ENCODE measurements at regions not wholly inside any gene's neighbourhood (a gene's known extent, or its start where the extent isn't known, plus 50 kb on each side); places are given as distances from the start of the nearest gene placed in this dataset.
A peak's percentile ranks its signal among the peaks of the same experiment; 100 is the strongest.

DNA sequence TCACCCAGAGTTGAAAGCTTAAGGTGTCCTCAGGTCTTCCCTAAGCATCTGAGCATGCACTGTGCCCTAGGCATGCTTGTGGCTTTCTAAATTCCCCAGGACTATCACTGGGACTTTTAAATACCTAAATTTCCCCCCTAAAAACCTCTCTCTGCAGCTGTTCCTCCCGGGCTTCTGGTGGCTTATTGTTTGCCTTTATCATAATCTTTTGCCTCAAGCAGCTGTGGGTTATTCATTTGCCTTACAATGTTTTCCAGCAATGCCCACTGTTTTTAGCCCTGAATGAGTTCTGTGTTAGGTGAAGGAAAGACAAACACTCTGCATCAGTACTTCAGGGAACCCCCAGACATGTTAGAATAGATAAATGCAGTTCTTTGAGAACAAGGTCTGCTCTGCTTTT is 455.0 kb downstream of the ZIC3 start:
- no peaks in the 10 kb centered on the region for H3K36me3 ChIP-seq (ENCODE audit: control insufficient read depth in 2 of 2, insufficient read depth in 1 of 2, low read length in 2 of 2)
- ChIA-PET CTCF (no interaction called here), POLR2A (no interaction called here)
- no peaks in the 10 kb centered on the region for H3K9me3 ChIP-seq (ENCODE audit: control insufficient read depth, insufficient read depth, low read depth, low read length)
- no peak overlapping the region for H3K4me3 ChIP-seq (ENCODE audit: low read depth, low read length)
- TF ChIP-seq ZNF560 (tag by site-specific recombination; IDR thresholded peaks at IDR 0.05; ENCODE audit: borderline replicate concordance) (no peak), GLI2 (tag by site-specific recombination; IDR thresholded peaks at IDR 0.05; ENCODE audit: borderline replicate concordance, low read depth) (no peak), KLF16 (tag by site-specific recombination; IDR thresholded peaks at IDR 0.05) (no peak), INSM2 (tag by site-specific recombination; IDR thresholded peaks at IDR 0.05) (no peak), TRIM28 (IDR thresholded peaks at IDR 0.05; ENCODE audit: borderline replicate concordance, low read length) (no peak), ZNF571 (tag by site-specific recombination; IDR thresholded peaks at IDR 0.05) (no peak)
- no peak overlapping the region for H3K27ac ChIP-seq (ENCODE audit: extremely low read depth, low read depth, low read length)
- H3K4me1 ChIP-seq (ENCODE audit: control insufficient read depth, insufficient read depth, low read length) = no peaks in the 10 kb centered on the region

DNA sequence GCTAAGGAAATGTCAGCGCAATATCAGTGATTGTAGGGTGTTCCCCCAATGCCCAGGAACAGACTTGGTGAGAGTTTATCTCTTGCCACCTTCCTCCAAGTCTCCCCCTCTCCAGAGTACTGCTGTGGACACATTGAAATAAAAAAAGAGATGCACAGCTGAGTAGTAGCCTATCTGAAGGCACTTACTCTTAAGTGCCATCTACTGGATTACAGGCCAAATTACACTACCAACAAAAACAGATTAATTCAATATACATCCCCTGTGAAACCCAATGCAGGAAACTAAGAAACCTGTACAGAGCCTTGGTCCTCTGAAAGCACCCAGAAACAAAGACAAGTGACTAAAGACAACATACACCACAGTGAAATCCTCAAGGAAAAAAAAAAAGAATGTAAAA is 460.3 kb downstream of the ZIC3 start:
- TF ChIP-seq ZNF776 (tag by site-specific recombination; IDR thresholded peaks at IDR 0.05; ENCODE audit: borderline replicate concordance) (no peak), ZNF654 (tag by site-specific recombination; IDR thresholded peaks at IDR 0.05; ENCODE audit: low read depth) (peak; percentile 53)
- Histone ChIP-seq H3K9me3 (ENCODE audit: control insufficient read depth, insufficient read depth, low read depth, low read length) (no peaks in the 10 kb centered on the region), H3K4me1 (ENCODE audit: control insufficient read depth, insufficient read depth, low read length) (no peaks in the 10 kb centered on the region), H3K4me3 (ENCODE audit: low read depth, low read length) (no peak overlapping the region), H3K36me3 (ENCODE audit: control insufficient read depth in 2 of 2, insufficient read depth in 1 of 2, low read length in 2 of 2) (no peaks in the 10 kb centered on the region), H3K27ac (ENCODE audit: extremely low read depth, low read depth, low read length) (no peak overlapping the region)
- ChIA-PET CTCF (interaction anchor here (0.6 to 1.9 kb wide), 2 partner anchors 10 to 81 kb away, joined by 3 to 13 read pairs; no protein-coding TSS in a partner anchor), POLR2A (no interaction called here)

DNA sequence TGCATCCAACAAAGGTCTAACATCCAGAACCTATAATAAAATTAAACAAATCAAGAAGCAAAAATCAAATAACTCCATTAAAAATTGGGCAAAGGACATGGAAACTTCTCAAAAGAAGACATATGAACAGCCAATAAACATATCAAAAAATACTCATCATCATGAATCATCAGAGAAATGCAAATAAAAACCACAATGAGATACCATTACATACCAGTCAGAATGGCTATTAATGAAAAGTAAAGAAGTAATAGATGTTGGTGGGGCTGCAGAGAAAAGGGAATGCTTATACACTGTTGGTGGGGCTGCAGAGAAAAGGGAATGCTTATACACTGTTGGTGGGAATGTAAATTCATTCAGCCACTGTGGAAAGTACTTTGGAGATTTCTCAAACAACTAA is 465.8 kb downstream of the ZIC3 start:
- Histone ChIP-seq H3K27ac (ENCODE audit: extremely low read depth, low read depth, low read length) (no peak overlapping the region), H3K9me3 (ENCODE audit: control insufficient read depth, insufficient read depth, low read depth, low read length) (no peaks in the 10 kb centered on the region), H3K4me1 (ENCODE audit: control insufficient read depth, insufficient read depth, low read length) (no peaks in the 10 kb centered on the region), H3K4me3 (ENCODE audit: low read depth, low read length) (no peak overlapping the region), H3K36me3 (ENCODE audit: control insufficient read depth in 2 of 2, insufficient read depth in 1 of 2, low read length in 2 of 2) (no peaks in the 10 kb centered on the region)
- TF ChIP-seq ZNF266 (tag by site-specific recombination; IDR thresholded peaks at IDR 0.05; ENCODE audit: low read depth) = no peak
- TF ChIP-seq ZNF610 (tag by site-specific recombination; IDR thresholded peaks at IDR 0.05; ENCODE audit: borderline replicate concordance) = no peak
- TF ChIP-seq ZNF76 (tag by site-specific recombination; IDR thresholded peaks at IDR 0.05; ENCODE audit: borderline replicate concordance, low read depth) = no peak
- no peak for TF ChIP-seq ZFP37 (tag by site-specific recombination; IDR thresholded peaks at IDR 0.05)
- no peak for TF ChIP-seq BCL11A (tag by site-specific recombination; IDR thresholded peaks at IDR 0.05; ENCODE audit: low read depth)
- no peak for TF ChIP-seq ZNF747 (tag by site-specific recombination; IDR thresholded peaks at IDR 0.05)
- no peak for TF ChIP-seq ZNF701 (tag by site-specific recombination; IDR thresholded peaks at IDR 0.05)
- TF ChIP-seq ZNF621 (tag by site-specific recombination; IDR thresholded peaks at IDR 0.05) = no peak
- TF ChIP-seq ZFP41 (tag by site-specific recombination; IDR thresholded peaks at IDR 0.05; ENCODE audit: borderline replicate concordance) = no peak
- ChIA-PET POLR2A (no interaction called here), CTCF (no interaction called here)

- ChIA-PET CTCF (interaction anchor here (0.6 to 0.9 kb wide), 4 partner anchors 9 to 868 kb away, joined by 3 to 4 read pairs (median 4); no protein-coding TSS in a partner anchor), POLR2A (no interaction called here)
- Histone ChIP-seq H3K4me3 (ENCODE audit: low read depth, low read length) (no peak overlapping the region), H3K36me3 (ENCODE audit: control insufficient read depth in 2 of 2, insufficient read depth in 1 of 2, low read length in 2 of 2) (no peaks in the 10 kb centered on the region), H3K9me3 (ENCODE audit: control insufficient read depth, insufficient read depth, low read depth, low read length) (no peaks in the 10 kb centered on the region), H3K4me1 (ENCODE audit: control insufficient read depth, insufficient read depth, low read length) (no peaks in the 10 kb centered on the region), H3K27ac (ENCODE audit: extremely low read depth, low read depth, low read length) (no peak overlapping the region)
- TF ChIP-seq ZNF596 (tag by site-specific recombination; IDR thresholded peaks at IDR 0.05) = no peak
- TF ChIP-seq ZNF16 (tag by site-specific recombination; IDR thresholded peaks at IDR 0.05; ENCODE audit: low read depth) = no peak
- TF ChIP-seq OVOL3 (tag by site-specific recombination; IDR thresholded peaks at IDR 0.05) = no peak
- no peak for TF ChIP-seq ZNF138 (tag by site-specific recombination; IDR thresholded peaks at IDR 0.05; ENCODE audit: borderline replicate concordance)
- TF ChIP-seq ZNF768 (tag by site-specific recombination; IDR thresholded peaks at IDR 0.05) = no peak
- no peak for TF ChIP-seq ZNF658 (tag by site-specific recombination; IDR thresholded peaks at IDR 0.05)
- 0 out of 2 replicates have a peak, but pooled peaks have one; percentile 17 for TF ChIP-seq ZNF654 (tag by site-specific recombination; IDR thresholded peaks at IDR 0.05; ENCODE audit: low read depth)
- no peak for TF ChIP-seq ZBTB17 (tag by site-specific recombination; IDR thresholded peaks at IDR 0.05)
- TF ChIP-seq, protein P1, sequence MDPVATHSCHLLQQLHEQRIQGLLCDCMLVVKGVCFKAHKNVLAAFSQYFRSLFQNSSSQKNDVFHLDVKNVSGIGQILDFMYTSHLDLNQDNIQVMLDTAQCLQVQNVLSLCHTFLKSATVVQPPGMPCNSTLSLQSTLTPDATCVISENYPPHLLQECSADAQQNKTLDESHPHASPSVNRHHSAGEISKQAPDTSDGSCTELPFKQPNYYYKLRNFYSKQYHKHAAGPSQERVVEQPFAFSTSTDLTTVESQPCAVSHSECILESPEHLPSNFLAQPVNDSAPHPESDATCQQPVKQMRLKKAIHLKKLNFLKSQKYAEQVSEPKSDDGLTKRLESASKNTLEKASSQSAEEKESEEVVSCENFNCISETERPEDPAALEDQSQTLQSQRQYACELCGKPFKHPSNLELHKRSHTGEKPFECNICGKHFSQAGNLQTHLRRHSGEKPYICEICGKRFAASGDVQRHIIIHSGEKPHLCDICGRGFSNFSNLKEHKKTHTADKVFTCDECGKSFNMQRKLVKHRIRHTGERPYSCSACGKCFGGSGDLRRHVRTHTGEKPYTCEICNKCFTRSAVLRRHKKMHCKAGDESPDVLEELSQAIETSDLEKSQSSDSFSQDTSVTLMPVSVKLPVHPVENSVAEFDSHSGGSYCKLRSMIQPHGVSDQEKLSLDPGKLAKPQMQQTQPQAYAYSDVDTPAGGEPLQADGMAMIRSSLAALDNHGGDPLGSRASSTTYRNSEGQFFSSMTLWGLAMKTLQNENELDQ (tag by site-specific recombination; IDR thresholded peaks at IDR 0.05; ENCODE audit: low read depth) = no peak
These were observed 468.2 kb downstream of the ZIC3 start for GRCh38 chrX:138034136-138034535.
